Neuron (in vitro differentiated cells): ENCODE measurements at regions not wholly inside any gene's neighbourhood (a gene's known extent, or its start where the extent isn't known, plus 50 kb on each side); places are given as distances from the start of the nearest gene placed in this dataset.
"Not testable (repeated sequence)": the region's sequence is repeated elsewhere in the genome, so short reads cannot be mapped to it uniquely, and the experiment has no call there.

ENCODE experiments used
- H2AFZ ChIP-seq: one replicate; pipeline ENCODE4 v1.6.1; 2013; ENCODE audit warnings: low read depth, mild to moderate bottlenecking, inconsistent platforms, low read length, moderate library complexity
- H3K27me3 ChIP-seq: one replicate; pipeline ENCODE4 v1.6.1; 2013; ENCODE audit warnings: low read length; ENCODE audit not compliant: insufficient read depth
- H3K36me3 ChIP-seq: one replicate; pipeline ENCODE4 v1.6.1; 2013; ENCODE audit warnings: low read length; ENCODE audit not compliant: insufficient read depth
- H3K4me1 ChIP-seq: one replicate; pipeline ENCODE4 v1.6.1; 2013; ENCODE audit warnings: low read length; ENCODE audit not compliant: insufficient read depth
- H3K4me3 ChIP-seq: 2 replicates; pipeline ENCODE4 v1.5.1; 2013; ENCODE audit warnings: mild to moderate bottlenecking, low read length, moderate library complexity
- H3K9me3 ChIP-seq: one replicate; pipeline ENCODE4 v1.6.1; 2013; ENCODE audit warnings: low read length

DNA sequence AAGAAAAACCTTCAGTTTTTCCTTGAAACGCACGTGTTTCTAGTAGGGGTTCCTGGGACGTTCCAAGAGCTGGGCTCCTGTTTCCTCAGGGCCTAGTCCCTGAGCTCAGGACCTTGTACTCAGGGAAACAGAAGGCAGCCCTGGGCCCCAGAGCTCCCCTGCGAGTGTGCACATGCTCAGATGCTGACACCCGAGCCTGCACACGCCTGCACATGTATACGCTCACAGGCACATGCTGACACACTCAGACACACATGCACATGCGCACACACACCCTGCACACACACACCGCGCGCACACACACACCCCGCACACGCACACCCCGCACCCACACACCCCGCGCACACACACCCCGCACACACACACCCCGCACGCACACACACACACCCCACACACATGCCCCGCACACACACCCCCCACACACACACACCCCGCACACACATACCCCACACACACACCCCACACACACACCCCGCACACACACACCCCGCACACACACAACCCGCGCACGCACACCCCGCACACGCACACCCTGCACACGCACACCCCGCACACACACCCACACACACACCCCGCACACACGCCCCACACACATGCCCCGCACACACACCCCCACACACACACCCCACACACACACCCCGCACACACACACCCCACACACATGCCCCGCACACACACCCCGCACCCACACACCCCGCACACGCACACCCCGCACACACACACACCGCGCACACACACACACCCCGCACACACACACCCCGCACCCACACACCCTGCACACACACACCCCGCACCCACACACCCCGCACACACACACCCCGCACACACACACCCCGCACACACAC is 52.2 kb downstream of the CALML3 start:
- Histone ChIP-seq H3K4me3 (no peak overlapping the region), H3K9me3 (no peaks in the 10 kb centered on the region), H3K27me3 (no peaks in the 10 kb centered on the region), H2AFZ (no peak overlapping the region), H3K4me1 (peaks cover 28% of the 10 kb centered on the region), H3K36me3 (no peaks in the 10 kb centered on the region)

DNA sequence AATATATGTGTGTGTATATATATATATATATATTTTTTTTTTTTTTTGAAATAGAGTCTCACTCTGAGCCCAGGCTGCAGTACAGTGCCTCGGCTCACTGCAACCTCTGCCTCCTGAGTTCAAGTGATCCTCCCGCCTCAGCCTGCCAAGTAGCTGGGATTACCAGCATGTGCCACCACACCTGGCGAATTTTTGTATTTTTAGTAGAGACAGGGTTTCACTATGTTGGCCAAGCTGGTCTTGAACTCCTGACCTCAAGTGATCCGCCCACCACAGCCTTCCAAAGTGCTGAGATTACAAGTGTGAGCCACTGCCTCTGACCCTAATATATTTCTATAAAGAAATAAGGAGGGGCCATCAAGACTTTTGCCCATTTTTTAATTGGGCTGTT is 55.3 kb downstream of the CALML3 start:
- H3K27me3 ChIP-seq, H2AFZ ChIP-seq, H3K4me3 ChIP-seq, H3K36me3 ChIP-seq, H3K9me3 ChIP-seq: not testable (repeated sequence)
- peaks cover 29% of the 10 kb centered on the region for H3K4me1 ChIP-seq

DNA sequence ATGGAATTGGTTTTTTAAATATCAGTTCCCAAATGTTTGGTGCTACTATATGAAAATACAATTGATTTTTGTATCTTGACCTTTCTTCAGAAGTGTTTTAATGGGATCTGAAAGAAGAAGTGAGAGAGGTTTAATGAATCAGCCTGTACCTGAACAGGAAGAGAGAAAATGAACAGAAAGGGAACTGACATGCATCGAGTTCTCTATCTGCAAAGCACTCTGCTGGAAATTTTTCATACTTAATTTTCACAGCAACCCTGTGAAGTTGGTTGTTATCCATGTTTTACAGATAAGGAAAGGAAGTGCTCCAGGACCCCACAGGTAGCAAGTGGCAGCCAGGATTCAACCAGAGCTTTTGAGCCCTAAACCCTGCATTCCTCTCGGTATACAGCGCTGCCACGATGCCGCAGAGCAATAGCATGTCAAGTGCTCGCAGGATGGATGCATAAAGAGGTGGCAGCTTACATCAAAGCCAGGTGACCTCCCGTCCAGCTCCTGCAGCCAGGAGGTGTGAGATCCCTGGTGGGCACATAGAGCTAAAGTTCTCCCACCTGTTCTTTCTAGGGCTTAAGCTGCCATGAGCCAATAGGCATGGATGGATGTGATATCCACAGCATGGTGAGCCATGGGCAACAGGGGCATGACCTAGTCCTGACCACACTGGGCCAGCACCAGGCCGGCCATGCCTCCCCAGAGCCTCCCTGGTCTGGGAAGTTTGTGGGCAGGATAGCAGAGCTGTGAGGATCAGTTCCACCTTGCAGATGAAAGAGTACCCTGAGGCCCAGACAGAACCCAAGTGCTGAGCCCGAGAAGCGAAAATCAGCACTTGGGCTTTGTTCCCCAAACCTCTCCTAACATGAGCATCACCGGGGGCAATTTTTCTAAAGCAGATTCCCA is 57.2 kb downstream of the CALML3 start:
- Histone ChIP-seq H3K9me3 (no peaks in the 10 kb centered on the region), H3K4me3 (no peak overlapping the region), H3K27me3 (no peaks in the 10 kb centered on the region), H3K4me1 (peaks cover 16% of the 10 kb centered on the region), H3K36me3 (no peaks in the 10 kb centered on the region), H2AFZ (no peak overlapping the region)

DNA sequence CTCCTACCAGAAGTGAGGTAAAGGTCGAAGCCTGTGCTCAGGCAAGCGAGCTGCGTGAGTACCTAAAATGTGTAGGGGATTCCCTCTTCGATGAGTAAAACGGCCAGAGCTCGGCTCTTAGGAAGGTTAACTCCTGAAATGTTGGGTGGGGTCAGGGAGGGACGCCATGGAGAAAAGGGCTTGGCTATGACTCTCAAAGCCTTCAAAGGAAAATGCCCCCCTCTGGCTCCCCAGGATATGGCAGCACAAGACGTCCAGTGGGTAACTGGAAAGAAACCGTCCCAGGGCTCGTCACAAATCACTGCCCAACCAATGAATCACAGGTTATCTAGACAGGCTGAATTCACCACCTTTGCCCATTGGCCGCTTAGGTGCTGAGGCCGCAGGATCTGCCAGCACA is 58.0 kb downstream of the CALML3 start:
- peaks cover 20% of the 10 kb centered on the region for H3K4me1 ChIP-seq
- no peak overlapping the region for H3K4me3 ChIP-seq
- H2AFZ ChIP-seq: no peak overlapping the region
- H3K27me3 ChIP-seq: no peaks in the 10 kb centered on the region
- H3K9me3 ChIP-seq: no peaks in the 10 kb centered on the region
- no peaks in the 10 kb centered on the region for H3K36me3 ChIP-seq

DNA sequence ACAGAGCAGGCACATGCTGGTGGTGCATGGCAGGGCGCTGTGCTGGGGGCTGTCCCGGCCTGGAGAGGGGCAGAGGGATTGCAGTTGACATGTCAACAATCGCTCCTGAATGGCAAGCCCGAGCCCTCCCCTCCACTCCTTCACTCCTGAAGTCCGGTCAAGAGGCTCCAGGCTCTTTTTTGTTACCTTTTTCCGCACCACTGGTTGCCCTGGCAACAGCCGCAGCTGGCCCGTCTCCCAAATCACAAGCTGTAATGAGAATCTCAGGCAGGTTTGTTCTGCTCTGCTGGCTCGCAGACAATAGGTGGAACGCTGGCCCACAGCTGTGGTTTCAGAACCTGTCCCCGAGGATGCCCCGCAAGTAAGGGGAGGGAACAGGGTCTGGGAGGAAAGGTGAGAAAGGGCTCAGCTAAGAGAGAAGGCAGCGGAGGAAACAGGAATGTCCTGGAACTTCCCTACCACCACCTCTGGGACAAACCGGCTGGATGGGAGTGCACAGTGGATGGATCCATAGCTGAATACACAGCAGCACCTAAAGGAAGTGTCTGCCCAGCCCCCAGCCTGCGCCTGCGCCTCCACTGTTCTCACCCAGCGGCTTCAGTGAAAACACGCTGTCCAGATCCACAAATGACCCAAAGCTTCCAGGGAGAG is 58.9 kb downstream of the CALML3 start:
- H3K4me3 ChIP-seq: peak overlapping the region; percentile 18
- H3K27me3 ChIP-seq: no peaks in the 10 kb centered on the region
- peaks cover 23% of the 10 kb centered on the region for H3K4me1 ChIP-seq
- H2AFZ ChIP-seq: no peak overlapping the region
- no peaks in the 10 kb centered on the region for H3K9me3 ChIP-seq
- H3K36me3 ChIP-seq: no peaks in the 10 kb centered on the region

DNA sequence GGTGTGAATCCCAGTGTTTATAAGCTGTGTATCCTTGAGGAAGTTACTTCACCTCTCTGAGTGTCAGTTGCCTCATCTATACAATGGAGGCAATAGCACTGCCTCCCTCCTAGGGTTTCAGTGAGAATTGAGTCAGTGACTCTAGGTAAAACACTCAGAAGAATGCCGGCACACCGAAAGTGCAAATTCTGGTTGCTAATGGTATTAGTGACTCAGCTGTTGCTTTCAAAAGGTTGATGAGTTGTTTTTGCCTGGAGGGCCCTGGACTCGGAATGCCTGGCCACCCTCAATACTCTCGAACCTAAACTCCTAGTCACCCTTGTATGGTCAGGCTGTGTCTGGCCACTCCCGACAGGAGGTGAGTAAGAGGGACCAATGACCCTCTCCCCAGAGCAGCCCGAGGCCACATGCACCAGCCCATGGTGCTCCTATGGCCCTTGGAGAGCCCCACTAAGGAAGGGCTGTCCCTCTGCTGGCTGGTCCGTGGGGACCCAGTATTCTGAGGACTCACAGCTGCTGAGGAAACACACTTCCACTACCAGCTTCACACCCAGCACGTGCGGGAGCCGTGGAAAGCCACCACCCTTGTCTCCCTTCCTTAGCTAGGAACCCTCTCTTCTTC is 60.2 kb downstream of the CALML3 start:
- Histone ChIP-seq H3K9me3 (no peaks in the 10 kb centered on the region), H2AFZ (no peak overlapping the region), H3K36me3 (no peaks in the 10 kb centered on the region), H3K4me3 (no peak overlapping the region), H3K27me3 (no peaks in the 10 kb centered on the region), H3K4me1 (peaks cover 23% of the 10 kb centered on the region)

DNA sequence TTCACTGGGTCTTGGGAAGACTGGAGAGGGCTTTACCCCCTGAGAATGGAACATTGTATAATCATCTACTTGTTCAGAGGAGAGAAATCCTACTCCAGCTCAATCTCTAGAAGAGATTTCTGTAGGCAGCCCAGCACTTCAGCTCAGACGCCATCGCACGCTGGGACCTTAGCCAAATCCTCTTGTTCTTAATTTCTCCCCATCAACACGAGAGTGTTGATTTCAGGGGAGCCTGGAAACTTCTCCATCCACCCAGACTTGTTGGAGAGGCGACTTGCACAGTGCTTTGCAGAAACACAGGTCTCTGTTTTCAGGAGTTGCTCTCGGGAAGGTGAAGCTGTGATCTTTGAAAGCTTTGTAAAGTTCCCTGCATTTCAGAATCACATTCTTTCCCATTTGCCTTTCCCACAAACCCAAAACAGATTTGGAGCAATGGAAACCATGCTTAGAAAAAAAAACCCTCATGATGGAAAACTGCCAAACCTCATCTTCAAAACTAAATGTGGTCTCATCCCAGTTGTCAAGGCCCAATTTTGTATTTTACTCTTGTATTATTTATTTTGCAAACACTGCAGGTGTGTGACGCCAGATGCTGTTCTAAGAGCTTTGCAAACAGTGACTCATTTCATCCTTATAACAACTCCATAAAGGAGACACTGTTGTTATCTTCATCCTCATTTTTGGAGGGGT is 60.9 kb downstream of the CALML3 start:
- no peak overlapping the region for H3K4me3 ChIP-seq
- no peaks in the 10 kb centered on the region for H3K9me3 ChIP-seq
- peaks cover 23% of the 10 kb centered on the region for H3K4me1 ChIP-seq
- H2AFZ ChIP-seq: no peak overlapping the region
- no peaks in the 10 kb centered on the region for H3K36me3 ChIP-seq
- no peaks in the 10 kb centered on the region for H3K27me3 ChIP-seq

DNA sequence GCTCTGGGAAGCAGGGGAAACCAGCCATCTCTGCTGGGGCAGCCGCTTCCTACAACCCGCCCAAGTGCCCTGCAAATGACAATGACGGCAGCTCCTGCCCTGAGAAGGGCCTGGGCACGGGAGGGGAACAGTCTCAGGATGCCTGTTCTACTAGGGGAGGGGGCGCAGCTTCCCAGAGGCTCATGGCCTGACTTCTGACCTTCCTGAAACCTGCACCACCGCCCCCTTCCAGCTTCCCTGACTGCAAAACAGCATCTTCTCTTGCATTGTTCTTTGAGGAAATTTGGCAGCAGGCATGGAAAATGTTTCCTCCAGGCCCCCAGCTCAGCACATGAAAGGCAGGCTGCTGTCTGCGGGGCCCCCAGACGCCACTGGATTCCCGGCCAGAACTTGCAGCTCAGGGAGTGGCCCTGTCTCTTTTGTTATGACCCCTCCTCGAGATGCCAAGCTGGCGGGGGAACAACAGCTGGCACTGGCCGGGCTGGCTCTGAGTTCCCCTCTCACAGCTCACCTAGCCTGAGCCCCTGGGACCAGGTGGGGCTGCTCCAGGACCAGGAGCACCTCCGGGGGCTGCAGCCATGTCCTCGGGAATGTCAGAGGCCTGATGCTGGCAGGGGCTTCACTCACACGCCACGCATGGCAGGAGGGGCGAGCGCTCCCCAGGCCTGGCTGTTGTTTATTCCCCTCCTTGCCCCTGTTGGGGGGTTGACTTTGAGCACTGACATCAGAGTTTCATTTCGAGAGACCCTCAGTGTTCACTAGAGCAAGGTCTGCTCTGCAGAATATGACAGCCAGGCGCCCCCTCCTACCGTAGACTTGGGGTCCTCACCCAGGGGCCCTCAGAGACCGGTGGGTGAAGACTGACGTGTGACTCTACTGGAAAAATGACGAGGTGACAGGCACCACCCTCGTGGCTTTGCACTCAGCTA is 62.7 kb downstream of the CALML3 start:
- H3K9me3 ChIP-seq: no peaks in the 10 kb centered on the region
- H3K36me3 ChIP-seq: no peaks in the 10 kb centered on the region
- no peak overlapping the region for H2AFZ ChIP-seq
- H3K4me1 ChIP-seq: peaks cover 33% of the 10 kb centered on the region
- H3K27me3 ChIP-seq: no peaks in the 10 kb centered on the region
- no peak overlapping the region for H3K4me3 ChIP-seq

DNA sequence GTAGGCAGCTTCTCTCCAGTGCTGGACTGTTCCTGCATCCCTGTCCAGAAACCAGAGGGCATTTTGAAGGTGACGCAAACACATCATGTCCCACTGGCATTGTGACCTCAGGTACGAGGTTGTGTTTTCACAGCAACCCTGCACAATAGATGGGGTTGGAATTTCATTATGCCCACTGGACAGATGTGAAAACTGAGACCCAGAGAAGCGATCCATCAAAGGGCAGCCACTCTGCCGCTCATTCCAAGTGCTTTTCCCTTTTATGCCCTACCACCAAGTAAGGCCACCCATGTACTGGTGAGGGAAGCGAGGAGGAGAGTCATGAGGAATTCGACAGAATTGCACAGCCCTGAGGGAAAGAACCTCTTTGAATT is 63.3 kb downstream of the CALML3 start:
- no peak overlapping the region for H3K4me3 ChIP-seq
- H3K27me3 ChIP-seq: no peaks in the 10 kb centered on the region
- peaks cover 30% of the 10 kb centered on the region for H3K4me1 ChIP-seq
- H3K9me3 ChIP-seq: no peaks in the 10 kb centered on the region
- no peaks in the 10 kb centered on the region for H3K36me3 ChIP-seq
- no peak overlapping the region for H2AFZ ChIP-seq

DNA sequence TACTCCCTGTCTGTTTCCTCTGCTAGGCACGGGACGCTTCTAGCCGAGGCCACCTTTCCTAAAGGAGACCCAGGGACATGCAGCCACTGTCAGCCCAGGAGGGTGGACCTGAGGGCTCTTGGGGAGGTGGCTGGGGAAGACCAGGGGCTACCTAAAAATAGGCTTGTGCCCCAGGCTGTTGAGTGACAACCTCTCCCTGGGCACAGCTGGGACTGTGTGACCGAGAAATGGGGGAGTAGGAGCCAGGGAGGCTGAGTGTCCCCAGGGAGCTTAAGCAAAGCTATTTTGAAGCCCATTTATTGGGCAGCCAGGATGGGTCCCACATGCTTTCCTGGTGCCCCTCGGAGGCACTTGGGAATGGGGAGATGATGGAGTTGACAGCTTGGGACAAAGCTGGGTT is 63.8 kb downstream of the CALML3 start:
- H3K27me3 ChIP-seq: no peaks in the 10 kb centered on the region
- H3K4me1 ChIP-seq: peaks cover 25% of the 10 kb centered on the region

More for the DNA sequence above, 63.8 kb downstream of the CALML3 start:
- Histone ChIP-seq H3K9me3 (no peaks in the 10 kb centered on the region), H3K4me3 (no peak overlapping the region), H2AFZ (no peak overlapping the region), H3K36me3 (no peaks in the 10 kb centered on the region)
